HG03103 (cell line): ENCODE measurements at regions not wholly inside any gene's neighbourhood (a gene's known extent, or its start where the extent isn't known, plus 50 kb on each side); places are given as distances from the start of the nearest gene placed in this dataset.

Source experiments
- ATAC-seq: cut with Tn5 transposase; IDR thresholded peaks from one replicate; pipeline ENCODE4 v1.9.1; 2021; ENCODE audit warnings: low read depth; ENCODE audit not compliant: unreplicated experiment

- ATAC-seq = no peak
Measured at GRCh38 chr1:217097819-217098218, 374.6 kb upstream of the ESRRG start.

GRCh38 chr1:217096200-217096599 is 373.0 kb upstream of the ESRRG start:
- no peak for ATAC-seq

- ATAC-seq = no peak
Measured at GRCh38 chr1:217095050-217095622, 371.9 kb upstream of the ESRRG start.

GRCh38 chr1:217091561-217091960 is 368.3 kb upstream of the ESRRG start:
- no peak for ATAC-seq

GRCh38 chr1:217090060-217090911 is 367.1 kb upstream of the ESRRG start:
- no peak for ATAC-seq

GRCh38 chr1:217089361-217090014 is 366.3 kb upstream of the ESRRG start:
- no peak for ATAC-seq

GRCh38 chr1:217088521-217089284 is 365.5 kb upstream of the ESRRG start:
- no peak for ATAC-seq

GRCh38 chr1:217088011-217088410 is 364.8 kb upstream of the ESRRG start:
- no peak for ATAC-seq

GRCh38 chr1:217079584-217079983 is 356.4 kb upstream of the ESRRG start:
- ATAC-seq = no peak

GRCh38 chr1:217078959-217079358 is 355.7 kb upstream of the ESRRG start:
- ATAC-seq = no peak

GRCh38 chr1:217078078-217078690 is 355.0 kb upstream of the ESRRG start:
- no peak for ATAC-seq

GRCh38 chr1:217077426-217077825 is 354.2 kb upstream of the ESRRG start:
- ATAC-seq = no peak

GRCh38 chr1:217076902-217077301 is 353.7 kb upstream of the ESRRG start:
- ATAC-seq = no peak

- no peak for ATAC-seq
Measured at GRCh38 chr1:217072926-217073325, 349.7 kb upstream of the ESRRG start.

GRCh38 chr1:217067642-217068041 is 344.4 kb upstream of the ESRRG start:
- ATAC-seq = no peak

- no peak for ATAC-seq
Measured at GRCh38 chr1:217066794-217067193, 343.6 kb upstream of the ESRRG start.

- no peak for ATAC-seq
Measured at GRCh38 chr1:217063172-217063908, 340.1 kb upstream of the ESRRG start.

GRCh38 chr1:217062586-217062985 is 339.4 kb upstream of the ESRRG start:
- no peak for ATAC-seq

- ATAC-seq = no peak
Measured at GRCh38 chr1:217059401-217059800, 336.2 kb upstream of the ESRRG start.

- no peak for ATAC-seq
Measured at GRCh38 chr1:217053676-217054075, 330.4 kb upstream of the ESRRG start.
